Right forelimb (tissue), 1 donor: ENCODE measurements at regions not wholly inside any gene's neighbourhood (a gene's known extent, or its start where the extent isn't known, plus 50 kb on each side); places are given as distances from the start of the nearest gene placed in this dataset.
"Not testable (repeated sequence)": the region's sequence is repeated elsewhere in the genome, so short reads cannot be mapped to it uniquely, and the experiment has no call there.

Source experiments
- DNase-seq: peaks from one replicate; pipeline ENCODE4 v3.0.0-alpha.2; 2018

DNA sequence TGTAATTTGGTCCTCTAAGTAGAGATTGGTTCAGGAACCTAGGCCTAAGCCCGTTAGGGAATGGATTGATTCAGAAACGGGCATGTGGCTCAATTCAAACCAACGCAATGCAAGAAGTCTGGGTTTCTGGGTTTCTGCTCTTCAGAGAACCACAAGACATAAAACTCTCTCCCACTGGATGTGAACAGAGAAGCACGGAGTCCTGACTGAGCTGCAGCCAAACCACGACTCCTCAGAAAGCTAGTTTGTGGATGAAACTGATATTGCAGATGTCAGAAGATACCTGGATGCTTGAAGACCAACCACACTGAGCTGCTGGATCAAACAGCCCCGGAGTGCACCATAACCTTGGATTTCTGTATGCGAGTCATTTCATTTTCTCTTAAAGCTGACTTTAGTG lies 50.0 kb downstream of the SOD2 start:
- no peak for DNase-seq

DNA sequence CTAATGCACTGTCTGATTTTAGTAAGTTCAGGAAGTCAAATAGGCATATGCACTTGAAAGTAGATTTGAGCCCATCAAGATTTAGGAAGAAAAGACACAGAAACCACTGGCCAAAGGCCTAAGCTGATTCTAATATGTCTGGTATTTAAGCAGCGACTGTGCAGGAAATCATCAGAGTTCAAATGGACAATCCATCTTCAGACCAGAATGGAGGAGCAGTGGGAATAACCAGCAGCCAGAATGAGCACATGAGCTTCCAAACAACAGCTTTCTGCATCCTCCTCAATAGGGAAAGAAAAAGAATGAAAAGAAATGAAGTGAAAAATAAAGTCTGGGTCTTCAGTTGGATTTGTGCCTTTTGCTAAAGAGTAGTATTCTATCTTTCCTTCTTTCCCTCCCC lies 50.6 kb downstream of the SOD2 start:
- DNase-seq: no peak

DNA sequence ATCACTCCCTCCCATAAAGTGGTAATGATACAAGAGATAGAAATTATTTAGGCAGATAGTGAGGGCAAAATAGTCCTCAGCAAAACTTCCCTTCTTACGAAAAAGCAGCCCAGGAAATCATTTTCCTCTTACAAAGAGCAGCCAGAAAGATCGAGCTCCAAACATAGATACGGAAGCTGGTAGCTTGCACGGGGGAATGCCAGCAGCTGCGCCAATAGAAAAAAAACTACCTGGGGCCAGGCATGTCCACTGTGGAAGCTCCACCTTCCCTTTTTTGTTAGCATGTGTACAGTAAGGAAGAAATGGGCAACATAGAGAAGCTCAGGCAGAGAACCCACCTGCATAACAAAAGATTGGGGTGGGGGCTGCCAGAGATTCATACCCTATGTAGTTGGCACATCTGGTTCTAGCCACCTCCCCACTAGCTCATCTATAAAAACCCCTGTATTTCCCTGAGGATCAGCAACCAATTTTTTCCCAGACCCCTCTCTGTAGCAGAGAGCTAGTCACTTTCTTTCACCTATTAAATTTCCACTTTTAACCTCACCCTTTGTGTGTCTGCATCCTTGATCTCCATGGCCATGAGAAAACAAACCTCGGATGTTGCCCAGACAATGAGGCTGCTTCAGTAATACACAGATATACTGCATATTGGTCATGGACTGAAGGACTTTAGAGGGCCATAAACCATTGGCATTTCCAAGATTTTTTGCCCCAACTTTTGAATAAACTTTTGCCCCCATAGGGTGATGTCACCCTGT lies 52.1 kb downstream of the SOD2 start:
- no peak for DNase-seq

DNA sequence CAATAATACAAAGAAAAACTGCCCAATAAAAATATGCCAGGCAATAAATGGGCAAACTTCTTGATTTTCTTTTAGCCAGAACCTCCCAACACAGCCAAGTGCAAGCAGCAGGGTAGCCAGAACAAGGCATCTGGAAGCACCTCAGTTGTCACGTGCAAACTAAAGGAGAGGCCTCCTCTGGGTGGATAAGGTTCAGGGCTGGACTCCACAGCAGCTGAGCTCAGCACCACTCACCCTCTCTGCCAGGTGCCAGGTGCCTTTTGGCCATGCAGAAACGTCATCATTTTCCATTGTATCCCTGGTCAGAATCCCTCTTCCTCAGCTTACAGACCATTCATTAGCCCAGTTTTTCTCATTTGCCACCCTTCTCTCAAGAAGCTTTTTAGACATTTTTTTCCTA lies 52.7 kb downstream of the SOD2 start:
- DNase-seq: no peak

DNA sequence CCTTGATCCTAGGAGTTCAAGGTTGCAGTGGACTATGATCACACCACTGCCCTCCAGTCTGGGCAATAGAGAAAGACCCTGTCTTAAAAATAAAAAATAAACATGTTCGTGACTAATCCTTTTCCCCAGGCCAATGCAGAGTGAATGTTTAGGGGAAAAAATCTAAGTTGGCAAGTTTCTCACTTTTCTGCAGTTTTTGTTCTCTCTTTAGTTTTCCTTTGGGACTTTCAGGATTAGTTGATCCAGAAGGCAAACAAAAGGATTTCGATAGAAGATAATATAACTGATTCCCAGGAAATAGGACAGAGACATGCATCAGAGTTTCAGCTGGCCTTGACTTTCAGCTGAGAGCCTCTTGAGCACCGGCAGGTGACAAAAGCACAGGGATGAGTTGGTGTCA lies 53.3 kb downstream of the SOD2 start:
- no peak for DNase-seq

DNA sequence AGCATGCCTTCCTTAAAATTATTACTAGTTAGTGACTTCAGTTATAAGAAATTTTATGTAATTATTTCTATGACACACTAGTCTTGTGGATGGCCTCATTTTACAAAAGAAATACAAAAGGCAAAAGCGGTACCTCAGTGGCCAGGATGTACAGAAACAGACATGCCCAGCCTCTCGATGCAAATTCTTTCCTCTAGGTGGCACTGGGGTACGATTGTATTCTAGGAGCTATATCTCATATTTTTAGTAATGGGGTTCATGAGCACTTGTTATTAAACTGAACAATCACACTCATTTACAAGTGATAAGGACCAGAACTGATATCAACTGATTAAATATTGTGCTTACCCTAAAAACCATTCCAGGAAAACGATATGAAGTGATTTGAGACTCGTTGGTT lies 59.8 kb downstream of the SOD2 start:
- DNase-seq: no peak

DNA sequence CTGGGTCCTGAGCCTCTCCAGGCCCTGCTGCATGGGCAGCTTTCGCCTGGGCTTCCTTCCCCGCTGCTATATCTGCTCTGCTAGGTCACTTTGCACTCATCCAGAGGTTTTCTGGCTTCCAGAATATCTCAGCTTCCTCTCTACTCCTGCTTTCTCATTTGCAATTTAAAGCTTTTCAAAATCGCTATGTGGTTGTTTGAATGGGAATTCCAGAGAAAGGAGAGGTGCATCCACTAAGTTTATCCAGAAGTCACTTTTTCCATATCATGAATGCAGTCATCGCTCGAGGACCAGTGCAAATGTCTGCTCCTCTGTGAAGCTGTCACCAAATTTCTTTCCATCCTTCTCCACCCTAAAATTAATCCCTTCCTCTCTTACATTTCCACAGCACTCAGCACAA lies 61.2 kb downstream of the SOD2 start:
- no peak for DNase-seq

DNA sequence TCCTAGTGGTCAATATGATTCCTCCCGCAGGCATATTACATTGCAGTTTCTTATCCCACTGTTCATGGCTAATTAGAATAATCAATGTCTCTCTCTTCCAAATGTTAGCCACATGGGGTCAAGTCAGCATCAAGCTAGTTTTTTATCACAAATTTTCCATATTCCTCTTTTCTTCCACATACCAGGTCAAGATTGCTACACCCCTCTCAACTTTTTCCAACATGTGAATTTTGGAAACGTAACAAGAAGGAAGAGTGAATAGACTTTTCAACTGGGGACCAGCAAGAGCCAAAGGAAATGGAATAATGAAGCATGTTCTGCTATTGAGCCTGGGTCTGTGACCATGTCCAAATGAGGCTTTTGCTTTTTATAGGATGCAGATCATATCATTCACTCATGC lies 65.1 kb downstream of the SOD2 start:
- DNase-seq: no peak

DNA sequence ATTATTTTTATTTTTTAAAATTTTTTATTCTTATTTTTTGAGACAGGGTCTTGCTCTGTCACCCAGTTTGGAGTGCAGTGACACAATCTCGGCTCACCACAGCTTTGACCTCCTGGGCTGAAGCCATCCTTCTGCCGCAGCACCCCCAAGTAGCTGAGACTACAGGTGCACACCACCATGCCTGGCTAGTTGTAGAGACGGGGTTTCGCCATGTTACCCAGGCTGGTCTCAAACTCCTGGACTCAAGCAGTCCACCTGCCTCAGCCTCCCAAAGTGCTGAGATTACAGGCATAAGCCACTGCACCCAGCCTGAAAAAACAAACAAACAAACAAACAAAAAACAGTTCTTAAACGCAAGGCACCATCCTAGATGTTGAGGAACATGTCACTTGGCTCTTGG lies 66.5 kb downstream of the SOD2 start:
- DNase-seq: not testable (repeated sequence)

DNA sequence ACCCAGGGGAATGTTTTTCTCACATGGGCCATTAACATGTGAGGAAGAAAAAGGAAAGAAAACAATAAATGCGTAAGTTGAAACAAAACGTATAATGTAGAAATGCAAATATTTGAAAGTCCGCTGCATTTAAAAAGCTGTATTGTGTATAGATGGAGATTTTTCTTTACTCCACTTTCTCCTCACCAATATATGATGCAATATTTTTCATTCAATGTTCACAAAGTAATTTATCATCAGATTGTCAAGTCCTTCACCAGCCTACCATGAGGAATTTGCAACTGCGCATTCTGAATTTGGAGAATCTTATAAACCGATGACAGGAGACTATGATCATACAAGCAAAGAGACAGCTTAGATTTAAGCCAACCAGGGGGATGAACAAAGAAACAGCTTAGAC lies 69.9 kb downstream of the SOD2 start:
- no peak for DNase-seq

DNA sequence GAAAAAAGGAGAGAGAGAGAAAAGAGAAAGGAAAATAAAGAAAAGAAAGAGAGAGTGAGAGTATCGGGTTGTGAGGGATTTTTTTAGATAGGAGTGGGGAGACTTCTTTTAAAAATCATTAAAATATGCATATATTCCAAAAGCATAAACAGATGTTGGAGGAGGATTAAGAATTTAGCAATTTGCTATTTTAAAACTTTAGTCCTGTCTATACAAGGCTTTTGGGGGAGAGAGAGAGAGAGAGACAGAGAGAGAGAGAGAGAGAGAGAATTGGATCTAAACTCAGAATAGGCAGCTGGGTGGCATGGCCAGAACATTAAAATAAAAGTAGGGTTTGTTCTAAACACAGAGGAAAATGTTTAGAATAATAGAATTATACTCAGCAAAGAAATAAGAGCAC lies 72.1 kb downstream of the SOD2 start:
- DNase-seq: no peak

DNA sequence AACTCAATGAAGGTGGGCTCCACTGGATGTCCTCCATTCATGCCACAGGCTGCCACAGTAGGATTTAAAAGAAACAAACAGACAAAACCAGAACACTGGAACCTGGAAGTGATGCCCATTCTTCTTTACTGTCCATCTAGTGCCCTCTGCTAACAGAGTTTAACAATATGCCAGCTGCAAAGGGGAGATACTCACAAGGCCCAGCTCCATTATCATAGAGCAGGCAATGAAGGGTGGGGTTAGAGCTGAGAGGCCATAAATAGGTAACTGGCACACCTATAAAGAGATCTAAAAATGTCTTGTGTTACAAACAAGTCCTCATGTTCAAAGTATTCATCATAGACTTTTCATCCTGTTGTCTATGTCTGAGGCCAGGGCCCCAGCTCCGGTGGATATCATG lies 75.6 kb downstream of the SOD2 start:
- DNase-seq: no peak

DNA sequence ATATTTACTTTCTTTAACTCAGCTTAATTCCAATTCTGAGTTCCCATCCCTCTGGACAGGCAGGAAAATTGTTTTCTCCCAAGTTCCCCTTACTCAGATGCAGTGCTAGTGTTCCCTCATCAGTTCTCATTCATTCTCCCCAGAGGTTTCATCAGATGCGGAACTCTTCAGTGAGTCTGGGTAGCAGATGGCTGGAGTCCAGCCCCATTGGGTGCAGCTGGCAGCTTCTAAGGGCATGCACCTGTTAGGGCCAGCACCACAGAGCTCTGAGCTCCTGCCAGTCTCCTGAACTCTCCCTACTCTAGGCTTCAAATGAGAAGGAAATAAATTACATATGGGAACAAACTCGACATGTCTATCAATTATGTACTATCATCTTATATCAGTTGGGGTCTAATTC lies 76.6 kb downstream of the SOD2 start:
- no peak for DNase-seq

DNA sequence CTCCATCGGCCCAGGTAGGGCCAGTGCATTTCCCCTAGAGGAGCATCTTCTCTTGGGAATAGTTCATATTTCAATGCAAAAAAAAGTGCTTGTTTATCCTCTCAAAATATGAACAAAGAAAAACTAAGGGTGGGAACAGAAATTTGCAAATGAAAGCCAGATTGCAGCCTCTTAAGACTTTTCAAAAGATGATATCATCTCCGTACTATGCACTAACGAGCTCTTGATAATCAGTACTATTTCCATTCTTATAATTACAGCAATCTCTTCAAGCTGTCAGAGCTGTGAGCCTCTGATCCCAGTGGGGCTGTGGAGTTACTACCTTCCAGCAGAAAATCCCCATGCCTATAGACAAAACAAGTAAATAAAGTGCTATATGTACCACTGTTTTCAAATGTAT lies 77.1 kb downstream of the SOD2 start:
- DNase-seq: no peak

DNA sequence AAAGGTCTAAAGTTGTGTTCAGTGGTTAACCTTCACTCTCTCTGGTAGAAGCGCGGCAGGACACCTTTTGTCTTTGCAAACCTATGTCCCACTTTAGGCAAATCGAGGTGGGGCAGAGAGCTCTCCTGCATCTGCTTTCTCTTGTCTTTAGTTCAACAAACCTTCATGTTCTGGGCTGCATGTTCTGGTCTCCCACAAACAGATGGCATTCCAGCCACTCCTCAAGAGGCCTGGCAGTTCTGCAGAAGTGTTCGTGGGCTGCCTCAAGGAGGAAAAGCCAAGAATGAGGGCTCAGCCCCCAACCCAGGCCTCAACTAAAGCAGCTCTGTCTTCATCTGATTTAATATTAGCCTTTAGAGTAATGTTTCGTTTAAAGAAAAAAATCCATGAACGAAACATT lies 82.2 kb downstream of the SOD2 start:
- DNase-seq: no peak

DNA sequence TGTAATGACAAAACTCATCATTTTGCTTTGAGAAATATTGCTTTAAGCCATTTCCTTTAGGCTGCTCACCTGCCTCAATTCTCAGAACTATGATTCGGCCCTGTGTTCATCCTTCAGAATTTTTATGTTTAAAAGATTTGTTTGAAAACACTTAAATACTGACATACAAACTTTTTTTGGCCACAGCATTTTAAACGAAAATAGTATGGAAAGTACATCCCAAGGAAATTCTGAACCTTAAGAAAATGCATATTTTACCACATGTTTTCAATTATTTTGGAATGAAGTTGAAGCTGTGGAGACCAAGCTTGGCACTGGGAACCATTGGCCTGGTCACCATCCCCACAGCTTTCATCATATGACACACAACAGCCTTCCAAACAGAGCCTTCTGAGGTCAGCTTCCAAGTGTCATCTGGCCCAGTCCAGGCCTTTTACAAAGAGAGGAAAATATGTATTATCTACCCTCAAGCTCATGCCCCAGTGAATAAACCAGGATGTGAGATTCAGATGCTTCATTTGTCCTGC lies 83.3 kb downstream of the SOD2 start:
- peak; percentile 72 for DNase-seq

DNA sequence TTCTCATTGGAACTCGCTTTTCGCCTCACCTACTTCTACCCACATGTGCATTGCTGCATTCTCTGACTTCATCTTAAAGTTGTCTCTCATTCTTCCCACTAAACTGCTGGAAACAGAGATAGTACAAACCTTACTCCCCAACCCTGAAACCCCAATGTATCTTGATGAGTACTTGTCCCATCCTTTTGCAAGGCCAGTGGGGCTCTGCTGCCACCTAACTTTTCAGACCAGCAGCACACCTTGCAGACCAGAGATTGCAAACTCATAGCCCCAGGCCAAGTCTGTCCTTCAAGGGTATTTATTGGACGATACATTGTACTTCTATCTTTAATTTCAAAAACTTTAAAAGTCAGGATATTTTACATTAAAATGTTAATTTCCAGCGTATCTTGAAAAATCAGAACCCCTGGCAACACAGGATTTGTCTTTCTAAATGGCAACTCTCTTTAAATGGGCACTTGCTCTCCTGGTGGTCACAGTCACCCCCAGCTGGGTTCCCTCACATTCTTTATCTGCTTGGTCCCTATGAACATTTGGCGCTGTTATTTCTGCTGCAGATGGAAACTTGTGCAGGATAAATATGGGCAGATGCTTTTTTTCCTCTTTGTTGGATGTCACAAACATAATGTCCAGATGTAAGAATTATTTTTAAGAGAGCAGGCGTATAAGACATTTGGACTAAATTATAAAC lies 83.9 kb downstream of the SOD2 start:
- DNase-seq: no peak

DNA sequence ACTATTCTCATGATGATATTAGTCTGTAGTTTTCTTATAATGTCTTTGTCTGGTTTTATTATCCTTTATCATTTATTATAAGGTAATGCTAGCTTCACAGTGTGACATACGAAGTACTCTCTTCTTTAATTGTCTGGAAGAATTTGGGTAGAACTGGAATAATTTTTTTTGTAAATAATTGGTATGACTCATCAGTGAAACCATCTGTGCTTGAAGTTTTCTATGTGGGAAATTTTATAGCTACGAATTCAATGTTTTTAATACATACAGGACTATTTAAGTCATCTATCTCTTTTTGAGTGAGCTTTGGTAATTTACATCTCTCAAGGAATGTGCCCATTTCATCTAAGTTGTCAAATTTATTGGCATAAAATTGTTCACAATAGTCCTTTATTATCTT lies 86.3 kb downstream of the SOD2 start:
- DNase-seq: no peak

DNA sequence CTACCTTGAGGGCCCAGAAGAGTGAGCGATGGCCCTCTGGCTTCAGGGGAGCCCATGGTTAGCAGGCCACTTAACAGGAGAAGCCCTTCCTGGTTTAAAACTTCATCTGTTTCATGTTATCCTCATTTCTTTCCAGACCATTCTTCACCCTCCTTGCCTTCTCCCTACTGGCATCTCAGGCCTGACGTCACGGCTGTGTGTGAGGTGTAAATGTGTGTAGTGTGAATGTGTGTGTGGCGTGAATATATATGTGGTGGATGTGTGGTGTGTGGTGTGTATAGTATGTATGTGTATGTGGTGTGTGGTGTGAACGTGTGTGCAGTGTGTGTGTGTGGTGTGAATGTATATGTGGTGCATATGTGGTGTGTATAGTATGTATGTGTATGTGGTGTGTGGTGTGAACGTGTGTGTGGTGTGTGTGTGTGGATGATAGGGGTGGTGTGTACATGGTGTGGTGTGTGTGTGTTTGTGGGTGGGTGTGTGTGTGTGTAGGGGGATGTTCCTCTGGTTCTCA lies 88.5 kb downstream of the SOD2 start:
- DNase-seq: no peak

DNA sequence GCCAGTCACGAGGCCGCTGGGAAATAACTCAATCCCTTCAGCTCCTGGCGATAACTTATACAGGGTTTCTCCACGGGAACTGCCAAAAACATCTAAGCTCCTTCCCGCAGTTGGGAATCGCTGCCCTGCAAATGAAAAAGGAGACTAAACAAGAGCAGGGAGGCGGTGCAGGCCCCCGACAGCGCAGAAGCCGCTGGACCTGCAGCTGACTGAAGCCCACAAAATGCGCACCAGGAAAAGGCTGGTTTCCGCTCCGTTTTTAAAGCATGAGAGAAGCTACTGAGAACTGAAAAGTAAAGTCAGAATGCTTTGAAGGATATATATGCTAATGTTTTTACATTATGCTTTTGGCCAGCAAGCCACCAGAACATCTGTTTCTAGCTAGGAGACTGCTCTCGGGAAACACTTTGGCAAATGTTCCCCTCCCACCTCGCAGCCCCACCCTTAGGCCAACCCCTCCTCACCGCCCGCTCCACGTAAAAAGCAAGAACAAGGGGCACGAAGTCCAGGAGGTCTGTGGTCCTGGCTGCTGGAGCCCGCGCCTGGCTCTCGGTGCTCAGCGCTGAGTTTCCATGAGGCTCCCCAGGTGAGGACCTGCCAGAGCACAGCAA lies 90.5 kb downstream of the SOD2 start:
- DNase-seq: peak; percentile 77

DNA sequence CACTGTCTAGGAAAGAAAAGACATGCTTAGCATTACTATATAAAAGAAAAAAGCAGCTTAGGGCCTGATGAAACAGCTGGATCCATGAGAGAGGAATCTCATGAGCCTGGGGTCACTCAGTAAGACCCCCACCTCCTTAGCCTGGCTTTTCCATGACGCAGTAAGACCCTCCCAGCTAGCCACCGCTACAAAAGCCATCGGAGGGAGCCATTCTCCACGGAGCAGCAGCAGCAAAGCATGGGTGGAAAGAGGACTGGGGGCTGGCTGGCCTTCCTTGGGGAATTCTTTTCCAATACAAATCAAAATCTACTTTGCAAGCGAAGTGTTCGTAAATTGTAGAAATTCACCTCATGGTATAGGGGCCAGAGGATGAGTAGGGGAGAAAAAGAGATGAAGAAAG lies 91.8 kb downstream of the SOD2 start:
- no peak for DNase-seq

DNA sequence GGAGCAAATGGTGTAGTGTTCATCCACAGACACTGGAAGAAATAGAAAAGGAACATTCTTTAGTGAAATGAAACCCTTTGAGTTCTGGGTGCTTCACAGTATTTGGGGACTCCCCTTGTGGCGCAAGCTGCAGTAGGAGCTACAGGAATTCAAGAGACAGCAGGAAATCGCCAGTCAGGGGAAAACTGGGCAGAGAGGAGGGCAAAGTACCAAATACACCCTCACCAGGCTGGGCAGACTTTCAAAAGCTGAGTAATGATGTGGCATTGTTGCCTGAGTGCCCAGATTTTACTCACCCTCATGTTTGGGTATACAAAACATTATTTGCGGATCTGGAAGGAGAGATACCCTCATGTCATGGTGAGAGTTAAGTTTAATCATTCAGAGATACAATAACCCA lies 97.9 kb downstream of the SOD2 start:
- DNase-seq: no peak

DNA sequence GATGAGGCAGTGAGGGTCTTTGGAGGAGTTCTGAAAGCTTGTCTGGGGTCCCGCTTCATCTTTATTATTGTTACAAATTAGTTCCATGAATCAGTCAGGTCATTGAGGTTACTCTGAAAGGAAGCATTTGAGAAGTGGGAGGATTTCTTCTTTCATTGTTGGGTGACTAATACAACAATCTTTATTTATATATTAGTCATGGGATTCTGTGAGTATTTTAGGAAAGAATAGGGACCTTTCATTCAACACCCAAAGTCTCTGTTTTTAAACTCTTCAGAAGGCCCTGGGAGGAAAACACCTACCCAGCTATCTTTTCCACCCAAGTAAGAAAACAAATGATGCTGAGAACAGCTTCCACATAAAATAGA lies 98.3 kb downstream of the SOD2 start:
- DNase-seq: no peak

DNA sequence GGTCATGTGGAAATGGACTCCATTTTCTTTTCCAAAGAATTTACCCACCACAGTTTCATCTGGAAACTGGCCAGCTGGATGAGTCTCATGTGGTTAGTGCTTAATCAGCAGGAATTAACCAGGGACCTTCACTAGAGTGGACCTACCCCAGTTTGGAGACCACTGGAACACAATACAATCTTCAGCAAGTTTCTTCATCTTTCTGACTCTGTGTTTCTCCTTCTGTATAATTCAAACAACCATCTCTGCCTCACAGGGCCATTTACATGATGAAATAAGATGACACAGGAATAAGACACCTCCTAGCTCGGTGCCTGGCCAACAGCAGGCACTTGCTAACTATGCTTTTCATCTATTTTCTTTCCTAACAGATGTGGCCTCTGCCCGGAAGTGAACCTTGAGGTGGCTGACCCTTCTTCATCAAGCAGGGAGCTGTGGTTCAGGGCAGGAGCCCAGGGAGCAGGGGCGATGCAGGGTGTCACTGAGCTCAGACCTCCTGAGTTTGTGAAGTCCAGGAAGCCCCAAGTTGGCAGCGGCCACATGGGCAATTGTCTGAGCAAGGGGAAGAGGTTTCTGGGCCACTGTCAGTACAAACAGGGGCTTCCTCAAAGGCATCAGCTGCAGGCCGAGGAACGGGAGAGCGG lies 98.8 kb downstream of the SOD2 start:
- no peak for DNase-seq
